CD4-positive, alpha-beta T cell (primary cell): ENCODE measurements at regions not wholly inside any gene's neighbourhood (a gene's known extent, or its start where the extent isn't known, plus 50 kb on each side); places are given as distances from the start of the nearest gene placed in this dataset.

Source experiments
- ATAC-seq: fragments of 200-7000 bp; cut with Tn5 transposase; one replicate; pipeline ENCODE4 v1.10.0; 2022; ENCODE audit warnings: mild to moderate bottlenecking; ENCODE audit not compliant: poor library complexity
- CTCF ChIA-PET: fragments of 350-600 bp; sonication (Branson Sonifier 250); formaldehyde crosslinking; loops from one replicate; lab custom pipeline; 2021; ENCODE audit warnings: antibody characterized with exemption, inconsistent platforms; lab: Charles Lee
- POLR2A ChIA-PET: fragments of 350-600 bp; sonication (Branson Sonifier 250); formaldehyde crosslinking; loops from one replicate; lab custom pipeline; 2021; ENCODE audit warnings: antibody characterized with exemption, inconsistent platforms; lab: Charles Lee
- DNase-seq, 14 experiments: peaks; one replicate each; pipeline ENCODE4 v3.0.0-alpha.2; 2013 to 2020; ENCODE audit warnings: mixed read lengths in 2 of 14
- H3K27ac ChIP-seq, 2 donors: one replicate each; pipeline versions ENCODE4 v1.5.1 to v1.7.0; 2013; ENCODE audit warnings: low read length in 2 of 2, low read depth in 1 of 2, mild to moderate bottlenecking in 1 of 2
- H3K27me3 ChIP-seq, 2 experiments: 1 replicate in 1 of 2; 2 replicates in 1 of 2; pipeline versions ENCODE4 v1.6.1 to v1.7.0; 2013; ENCODE audit warnings: low read length in 2 of 2, control low read depth in 1 of 2, mild to moderate bottlenecking in 1 of 2, moderate library complexity in 1 of 2; ENCODE audit not compliant: insufficient read depth in 2 of 2, control insufficient read depth in 1 of 2
- H3K36me3 ChIP-seq: one replicate; pipeline ENCODE4 v1.6.1; 2013; ENCODE audit warnings: low read length, control low read depth; ENCODE audit not compliant: insufficient read depth
- H3K4me1 ChIP-seq: one replicate; pipeline ENCODE4 v1.6.1; 2013; ENCODE audit warnings: low read length, control low read depth; ENCODE audit not compliant: insufficient read depth
- H3K4me3 ChIP-seq: one replicate; pipeline ENCODE4 v1.5.1; 2013; ENCODE audit warnings: mild to moderate bottlenecking, low read length, moderate library complexity
- H3K9me3 ChIP-seq, 2 experiments: 1 replicate in 1 of 2; 2 replicates in 1 of 2; pipeline versions ENCODE4 v1.6.1 to v1.7.0; 2013; ENCODE audit warnings: low read length in 2 of 2, mild to moderate bottlenecking in 2 of 2, control low read depth in 1 of 2, moderate library complexity in 1 of 2; ENCODE audit not compliant: control insufficient read depth in 1 of 2, insufficient read depth in 1 of 2
- H3K27ac Mint-ChIP-seq: one replicate; pipeline ENCODE4 v1.8.0; 2020; ENCODE audit warnings: mixed read lengths
- H3K27me3 Mint-ChIP-seq: one replicate; pipeline ENCODE4 v1.8.0; 2021; ENCODE audit warnings: mixed read lengths
- H3K36me3 Mint-ChIP-seq: one replicate; pipeline ENCODE4 v1.8.0; 2021; ENCODE audit warnings: low read depth, mixed read lengths
- H3K4me1 Mint-ChIP-seq: one replicate; pipeline ENCODE4 v1.8.0; 2021; ENCODE audit warnings: low read depth, mixed read lengths
- H3K4me3 Mint-ChIP-seq: one replicate; pipeline ENCODE4 v1.8.0; 2020; ENCODE audit warnings: mild to moderate bottlenecking, mixed read lengths
- H3K9me3 Mint-ChIP-seq: one replicate; pipeline ENCODE4 v1.8.0; 2020; ENCODE audit warnings: mixed read lengths
- intact Hi-C, 2 experiments: fragments of 100-400 bp; cut with DNase I in 1 of 2; cut with micrococcal nuclease in 1 of 2; formaldehyde crosslinking; loops; one replicate each; pipeline versions ENCODE4 v1.15.1 to v1.9.0; 2023 to 2025; cut with DNase I, micrococcal nuclease
- TF ChIP-seq, protein P1 (sequence below): fragments of 200-600 bp; IDR thresholded peaks from one replicate; pipeline ENCODE4 v1.8.0; 2022; ENCODE audit warnings: antibody characterized with exemption, mild to moderate bottlenecking

DNA sequence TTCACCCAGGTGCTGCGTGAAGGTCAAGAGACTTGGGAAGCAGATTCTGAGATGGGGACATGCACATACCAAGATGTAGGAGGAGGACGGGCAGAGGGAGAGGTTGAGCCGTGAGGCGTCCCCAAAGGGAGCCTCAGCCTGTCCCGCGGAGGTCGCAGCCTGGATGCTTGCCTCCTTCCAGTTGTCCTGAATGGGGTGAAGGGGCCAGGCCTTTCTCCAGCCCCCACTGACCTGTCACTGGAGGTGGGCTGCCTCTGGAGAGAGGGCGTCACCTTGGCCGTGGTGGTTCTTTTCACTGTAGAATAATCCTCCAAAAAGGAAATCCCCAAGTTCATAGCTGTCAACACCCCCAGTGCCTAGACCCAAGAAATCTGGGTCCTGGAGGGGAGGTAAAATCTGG is 283.0 kb upstream of the VSTM2A start:
- H3K4me3 ChIP-seq = no peak overlapping the region
- H3K27ac ChIP-seq = no peak overlapping the region
- Mint-ChIP-seq H3K9me3 (peaks cover 15% of the 10 kb centered on the region), H3K4me3 (no peak overlapping the region), H3K27me3 (no peaks in the 10 kb centered on the region), H3K36me3 (no peaks in the 10 kb centered on the region), H3K4me1 (no peaks in the 10 kb centered on the region), H3K27ac (no peak overlapping the region)
- POLR2A ChIA-PET = no interaction called here
- intact Hi-C loops = no loop called here
- TF ChIP-seq, protein P1, sequence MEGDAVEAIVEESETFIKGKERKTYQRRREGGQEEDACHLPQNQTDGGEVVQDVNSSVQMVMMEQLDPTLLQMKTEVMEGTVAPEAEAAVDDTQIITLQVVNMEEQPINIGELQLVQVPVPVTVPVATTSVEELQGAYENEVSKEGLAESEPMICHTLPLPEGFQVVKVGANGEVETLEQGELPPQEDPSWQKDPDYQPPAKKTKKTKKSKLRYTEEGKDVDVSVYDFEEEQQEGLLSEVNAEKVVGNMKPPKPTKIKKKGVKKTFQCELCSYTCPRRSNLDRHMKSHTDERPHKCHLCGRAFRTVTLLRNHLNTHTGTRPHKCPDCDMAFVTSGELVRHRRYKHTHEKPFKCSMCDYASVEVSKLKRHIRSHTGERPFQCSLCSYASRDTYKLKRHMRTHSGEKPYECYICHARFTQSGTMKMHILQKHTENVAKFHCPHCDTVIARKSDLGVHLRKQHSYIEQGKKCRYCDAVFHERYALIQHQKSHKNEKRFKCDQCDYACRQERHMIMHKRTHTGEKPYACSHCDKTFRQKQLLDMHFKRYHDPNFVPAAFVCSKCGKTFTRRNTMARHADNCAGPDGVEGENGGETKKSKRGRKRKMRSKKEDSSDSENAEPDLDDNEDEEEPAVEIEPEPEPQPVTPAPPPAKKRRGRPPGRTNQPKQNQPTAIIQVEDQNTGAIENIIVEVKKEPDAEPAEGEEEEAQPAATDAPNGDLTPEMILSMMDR = no peak
- peaks cover 0 to 10% of the 10 kb centered on the region in 2 experiments for H3K9me3 ChIP-seq
- DNase-seq (no peak), ATAC-seq (no peak)
- no peaks in the 10 kb centered on the region for H3K27me3 ChIP-seq
- no peaks in the 10 kb centered on the region for H3K4me1 ChIP-seq
- CTCF ChIA-PET = no interaction called here
- H3K36me3 ChIP-seq = no peaks in the 10 kb centered on the region

DNA sequence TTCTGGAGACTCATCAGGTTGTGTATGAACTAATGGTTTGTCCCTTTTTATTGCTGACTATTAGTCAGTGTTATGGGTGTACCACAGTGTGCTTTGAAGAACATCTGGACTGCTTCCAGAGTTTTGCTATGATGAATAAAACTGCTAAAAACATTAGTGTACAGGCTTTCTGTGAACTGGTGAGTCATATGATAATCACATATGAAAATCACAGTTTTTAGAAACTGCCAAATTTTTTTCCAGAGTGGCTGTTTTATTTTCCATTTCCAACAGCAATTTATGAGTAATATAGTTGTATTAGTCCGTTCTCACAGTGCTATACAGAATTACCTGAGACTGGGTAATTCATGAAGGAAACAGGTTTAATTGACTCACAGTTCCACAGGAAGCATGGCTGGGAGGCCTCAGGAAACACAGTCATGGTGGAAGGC is 281.2 kb upstream of the VSTM2A start:
- intact Hi-C loops = no loop called here
- H3K4me3 Mint-ChIP-seq = no peak overlapping the region
- H3K4me1 Mint-ChIP-seq = no peaks in the 10 kb centered on the region
- H3K36me3 Mint-ChIP-seq = no peaks in the 10 kb centered on the region
- peaks cover 16% of the 10 kb centered on the region for H3K9me3 Mint-ChIP-seq
- TF ChIP-seq, protein P1 = no peak
- H3K27ac Mint-ChIP-seq = no peak overlapping the region
- Histone ChIP-seq H3K36me3 (no peaks in the 10 kb centered on the region), H3K27me3 (no peaks in the 10 kb centered on the region), H3K4me1 (no peaks in the 10 kb centered on the region), H3K4me3 (no peak overlapping the region), H3K27ac (no peak overlapping the region), H3K9me3 (peaks cover 0 to 11% of the 10 kb centered on the region in 2 experiments)
- ChIA-PET POLR2A (no interaction called here), CTCF (no interaction called here)
- H3K27me3 Mint-ChIP-seq = no peaks in the 10 kb centered on the region
- DNase-seq (no peak), ATAC-seq (no peak)

DNA sequence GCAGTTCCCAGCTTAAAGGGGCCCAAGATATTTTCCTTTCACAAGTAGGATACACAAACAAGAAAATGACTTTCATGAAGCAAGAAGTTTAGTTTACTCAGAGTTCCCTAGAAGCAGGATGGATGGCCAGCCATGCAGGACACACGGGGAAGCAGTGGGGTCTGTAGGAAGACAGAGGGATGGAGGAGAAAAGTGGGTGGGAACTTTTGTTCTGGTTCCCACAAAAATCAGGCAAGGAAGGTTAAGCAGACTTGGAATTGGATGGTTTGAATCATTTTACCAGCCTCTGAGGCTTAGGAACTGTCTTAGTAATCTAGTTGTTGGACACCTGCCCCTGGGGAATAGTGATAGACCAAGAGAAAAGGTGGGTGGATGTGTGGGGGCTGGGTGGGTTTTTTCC is 263.3 kb upstream of the VSTM2A start:
- ATAC-seq = no peak

More for the DNA sequence above, 263.3 kb upstream of the VSTM2A start:
- no peaks in the 10 kb centered on the region for H3K36me3 Mint-ChIP-seq
- H3K27ac ChIP-seq = no peak overlapping the region
- DNase-seq = no peak
- peaks cover 8 to 11% of the 10 kb centered on the region in 2 experiments for H3K9me3 ChIP-seq
- CTCF ChIA-PET = no interaction called here
- POLR2A ChIA-PET = no interaction called here
- H3K4me1 ChIP-seq = no peaks in the 10 kb centered on the region
- H3K27ac Mint-ChIP-seq = no peak overlapping the region
- no peak overlapping the region for H3K4me3 Mint-ChIP-seq
- H3K4me1 Mint-ChIP-seq = no peaks in the 10 kb centered on the region
- no peak overlapping the region for H3K4me3 ChIP-seq
- H3K9me3 Mint-ChIP-seq = peaks cover 7% of the 10 kb centered on the region
- intact Hi-C loops = no loop called here
- no peaks in the 10 kb centered on the region for H3K36me3 ChIP-seq
- H3K27me3 ChIP-seq = no peaks in the 10 kb centered on the region
- TF ChIP-seq, protein P1 = no peak
- H3K27me3 Mint-ChIP-seq = no peaks in the 10 kb centered on the region
